Adrenal gland (tissue), 9 donors: ENCODE measurements at regions not wholly inside any gene's neighbourhood (a gene's known extent, or its start where the extent isn't known, plus 50 kb on each side); places are given as distances from the start of the nearest gene placed in this dataset.

ENCODE experiments used
- DNase-seq, 7 donors: peaks; one replicate each; pipeline ENCODE4 v3.0.0-alpha.2; 2019 to 2020
- H3K27ac ChIP-seq, 5 donors: fragments of 200-600 bp; sonication (generic) in 4 of 5; 1 replicate in 3 of 5; 2 replicates in 2 of 5; pipeline versions ENCODE4 v1.5.1 to v1.8.0; 2016 to 2020; ENCODE audit warnings: mild to moderate bottlenecking in 1 of 5
- H3K27me3 ChIP-seq: fragments of 200-600 bp; 2 replicates; pipeline ENCODE4 v1.8.0; 2021
- H3K36me3 ChIP-seq, 2 donors: fragments of 200-600 bp; replicated peaks in 1 of 2; 1 replicate in 1 of 2; 2 replicates in 1 of 2; pipeline versions ENCODE4 v1.5.1 to v1.8.0; 2018 to 2022
- H3K4me1 ChIP-seq, 2 donors: fragments of 200-600 bp; replicated peaks in 1 of 2; 1 replicate in 1 of 2; 2 replicates in 1 of 2; pipeline versions ENCODE4 v1.5.1 to v1.8.0; 2018 to 2021
- H3K4me3 ChIP-seq, 4 donors: fragments of 200-600 bp; sonication (generic) in 3 of 4; one replicate each; pipeline ENCODE4 v1.5.1; 2016 to 2018
- H3K9me3 ChIP-seq, 3 donors: fragments of 200-600 bp; sonication (generic) in 1 of 3; replicated peaks in 1 of 3; 1 replicate in 2 of 3; 2 replicates in 1 of 3; pipeline versions ENCODE4 v1.5.1 to v1.8.0; 2016 to 2021
- CTCF ChIP-seq, 6 experiments: fragments of 450-650 bp in 4 of 6; fragments of 200-600 bp in 2 of 6; sonication (generic) in 1 of 6; IDR thresholded peaks; 1 replicate in 5 of 6; 2 replicates in 1 of 6; pipeline versions ENCODE4 v1.5.1 to v1.8.0; 2016 to 2021; ENCODE audit warnings: antibody characterized with exemption in 6 of 6, mild to moderate bottlenecking in 2 of 6, moderate library complexity in 1 of 6
- POLR2A ChIP-seq, 2 donors: fragments of 450-650 bp; IDR thresholded peaks; one replicate each; pipeline ENCODE4 v1.6.1; 2017; ENCODE audit warnings: antibody characterized with exemption in 2 of 2, mild to moderate bottlenecking in 2 of 2, moderate library complexity in 1 of 2
- WGBS, 4 donors: extraction: QIAGEN DNeasy Blood & Tissue Kit in 2 of 4; methylation state at CpG; one replicate each; pipeline versions ENCODE4 v1.1.5 to v1.1.7; 2013 to 2017; 5-methylcytosine and 5-hydroxymethylcytosine counted together
- intact Hi-C, 2 donors: fragments of 100-400 bp; cut with DNase I; formaldehyde crosslinking; loops; one replicate each; pipeline versions ENCODE4 v1.14.1 to v1.15.0; 2022 to 2023
- donor health status: healthy with polysubstance abuse.
- donor health status: Bipolar disorder and iron deficiency.
- donor health status: DM: yes; HTN: yes; CAD: no.
- donor health status: DM: no; HTN: no; CAD: no.
- donor health status: DM: no; HTN: no; CAD: no.

DNA sequence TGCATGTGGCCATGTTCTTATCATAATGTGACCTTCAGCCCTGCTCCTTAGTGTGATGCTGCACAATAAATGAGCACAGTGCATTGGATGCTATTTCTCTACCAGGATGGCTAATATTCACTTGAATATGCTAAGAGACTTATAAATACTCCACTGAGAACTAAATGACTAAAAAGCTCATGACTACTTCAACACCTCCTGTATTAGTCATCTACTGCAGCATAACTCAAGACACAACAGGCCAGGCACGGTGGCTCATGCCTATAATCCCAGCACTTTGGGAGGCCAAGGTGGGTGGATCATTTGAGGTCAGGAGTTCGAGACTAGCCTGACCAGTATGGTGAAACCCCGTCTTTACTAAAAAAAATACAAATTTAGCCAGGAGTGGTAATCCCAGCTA is 213.4 kb downstream of the RND3 start:
- DNase-seq = no peak
- Histone ChIP-seq H3K4me1 (no peaks in the 10 kb centered on the region), H3K4me3 (no peak overlapping the region), H3K9me3 (no peaks in the 10 kb centered on the region), H3K36me3 (no peaks in the 10 kb centered on the region), H3K27ac (no peak overlapping the region), H3K27me3 (no peaks in the 10 kb centered on the region)
- no peak for TF ChIP-seq POLR2A (IDR thresholded peaks at IDR 0.05)
- no peak for TF ChIP-seq CTCF (IDR thresholded peaks at IDR 0.05)
- WGBS, 4 donors = 46 to 65% (median 58%) methylated on average over 3 of the region's 3 CpGs
- intact Hi-C loops = no loop called here

DNA sequence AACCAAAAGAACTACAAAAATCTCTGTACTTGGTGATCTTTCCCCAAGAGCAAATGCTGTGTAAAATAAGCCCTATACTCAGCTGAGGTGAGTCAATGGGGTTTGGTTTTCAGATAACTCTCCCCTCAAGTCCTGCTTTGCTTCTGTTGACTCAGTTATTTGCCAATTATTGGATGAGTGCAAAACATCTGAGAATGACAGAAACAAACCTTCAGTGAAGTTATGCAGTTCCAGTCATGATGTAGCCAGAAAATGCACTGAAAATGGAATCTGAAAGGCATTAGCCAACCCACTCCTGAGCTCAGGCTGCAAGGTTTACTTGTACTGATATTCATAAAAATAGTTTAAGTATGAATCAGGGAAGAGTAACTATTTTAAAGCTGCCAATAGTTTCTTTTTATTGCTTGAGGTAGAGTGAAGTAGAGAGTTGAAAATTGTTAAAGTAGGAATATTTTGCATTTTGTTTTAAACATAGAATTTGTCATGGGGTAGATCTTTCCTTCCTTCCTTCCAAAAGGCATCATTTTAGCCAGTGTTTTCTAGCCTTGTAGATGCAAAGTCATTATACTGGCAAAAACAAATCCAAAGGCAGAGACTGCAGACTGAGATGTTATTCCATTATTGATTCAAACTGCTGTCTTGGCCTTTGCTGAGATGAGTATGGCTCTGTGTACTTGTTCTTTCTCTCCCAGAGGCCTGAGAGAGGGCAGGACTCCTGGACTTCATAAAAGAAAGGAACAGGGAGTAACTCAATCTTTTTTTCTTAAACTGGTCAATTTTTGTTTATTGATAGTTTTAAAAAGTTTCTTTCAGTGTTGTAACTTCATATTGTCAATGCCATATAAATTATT is 215.3 kb downstream of the RND3 start:
- no peak overlapping the region for H3K27ac ChIP-seq
- no peak for TF ChIP-seq POLR2A (IDR thresholded peaks at IDR 0.05)
- no peak for TF ChIP-seq CTCF (IDR thresholded peaks at IDR 0.05)
- intact Hi-C loops = no loop called here
- no peaks in the 10 kb centered on the region for H3K4me1 ChIP-seq
- H3K27me3 ChIP-seq = no peaks in the 10 kb centered on the region
- DNase-seq = no peak
- no peak overlapping the region for H3K4me3 ChIP-seq
- no peaks in the 10 kb centered on the region for H3K9me3 ChIP-seq
- no peaks in the 10 kb centered on the region for H3K36me3 ChIP-seq

GRCh38 chr2:150267651-150268415 is 219.6 kb downstream of the RND3 start:
- Histone ChIP-seq H3K27me3 (no peaks in the 10 kb centered on the region), H3K27ac (no peak overlapping the region), H3K4me3 (no peak overlapping the region), H3K4me1 (no peaks in the 10 kb centered on the region), H3K36me3 (no peaks in the 10 kb centered on the region), H3K9me3 (no peaks in the 10 kb centered on the region)
- no peak for TF ChIP-seq POLR2A (IDR thresholded peaks at IDR 0.05)
- no peak for TF ChIP-seq CTCF (IDR thresholded peaks at IDR 0.05)
- no peak for DNase-seq
- WGBS, 4 donors = 65 to 89% (median 71%) methylated on average over 3 of the region's 3 CpGs
- intact Hi-C loops = no loop called here

DNA sequence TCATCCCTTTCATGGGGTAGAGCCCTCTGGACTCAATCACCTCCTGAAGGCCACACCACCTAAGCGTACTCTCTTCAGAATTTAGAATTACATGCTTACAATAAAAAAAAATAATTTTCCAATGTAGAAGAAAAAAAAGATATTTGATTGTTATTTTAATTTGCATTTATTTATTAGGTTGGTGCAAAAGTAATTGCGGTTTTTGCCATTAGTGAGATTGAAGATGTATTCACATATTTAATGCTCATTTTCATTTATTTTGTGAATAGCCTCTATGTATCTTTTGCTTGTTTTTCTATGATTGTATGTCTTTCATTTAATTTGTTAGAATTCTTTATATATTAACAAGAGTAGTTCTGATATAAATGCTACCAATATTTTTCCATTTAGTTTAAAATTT is 220.5 kb downstream of the RND3 start:
- DNase-seq = no peak
- intact Hi-C loops = no loop called here
- no peaks in the 10 kb centered on the region for H3K9me3 ChIP-seq
- no peaks in the 10 kb centered on the region for H3K4me1 ChIP-seq
- no peaks in the 10 kb centered on the region for H3K27me3 ChIP-seq
- TF ChIP-seq CTCF (IDR thresholded peaks at IDR 0.05) (no peak), POLR2A (IDR thresholded peaks at IDR 0.05) (no peak)
- H3K27ac ChIP-seq = no peak overlapping the region
- no peak overlapping the region for H3K4me3 ChIP-seq
- H3K36me3 ChIP-seq = no peaks in the 10 kb centered on the region
- WGBS, 4 donors = 96 to 98% (median 97%) methylated on average over 2 of the region's 2 CpGs
